ENCODE measurements at regions not wholly inside any gene's neighbourhood (a gene's known extent, or its start where the extent isn't known, plus 50 kb on each side); places are given as distances from the start of the nearest gene placed in this dataset.

GRCh38 chr9:19527663-19528062, 118.9 kb downstream of the ACER2 start:
- no peak overlapping the region for H3K27ac ChIP-seq (ENCODE audit: low read depth, low read length)
- no peaks in the 10 kb centered on the region for H3K27me3 ChIP-seq (ENCODE audit: control insufficient read depth, insufficient read depth, low read length, poor library complexity, severe bottlenecking)
- H3K36me3 ChIP-seq (ENCODE audit: control insufficient read depth, insufficient read depth, low read length): no peaks in the 10 kb centered on the region
- H3K4me1 Mint-ChIP-seq: no peaks in the 10 kb centered on the region
- H3K9me3 ChIP-seq (ENCODE audit: control insufficient read depth, low read length): no peaks in the 10 kb centered on the region
- no peak for TF ChIP-seq CTCF (conservative IDR thresholded peaks at IDR 0.05)
- 82 to 89% methylated on average over 3 of the region's 3 CpGs for WGBS, 2 experiments (ENCODE audit: insufficient coverage in 1 of 2, insufficient read length in 1 of 2)
- no peaks in the 10 kb centered on the region for H3K4me1 ChIP-seq (ENCODE audit: control insufficient read depth, insufficient read depth, low read length)
- no peak overlapping the region for H3K9ac ChIP-seq (ENCODE audit: extremely low read depth, low read length, poor library complexity, severe bottlenecking)
- no peak overlapping the region for H3K27ac Mint-ChIP-seq
- no peak overlapping the region for H3K4me3 Mint-ChIP-seq
- no peaks in the 10 kb centered on the region for H3K9me3 Mint-ChIP-seq
- DNase-seq: no peak
- no peaks in the 10 kb centered on the region for H3K27me3 Mint-ChIP-seq (ENCODE audit: insufficient read depth)
- no peaks in the 10 kb centered on the region for H3K36me3 Mint-ChIP-seq (ENCODE audit: low read depth)
- H3K4me3 ChIP-seq (ENCODE audit: low read length): no peak overlapping the region

GRCh38 chr9:19522558-19522957, 113.7 kb downstream of the ACER2 start:
- H3K4me1 ChIP-seq (ENCODE audit: control insufficient read depth, insufficient read depth, low read length): no peaks in the 10 kb centered on the region
- no peaks in the 10 kb centered on the region for H3K36me3 ChIP-seq (ENCODE audit: control insufficient read depth, insufficient read depth, low read length)
- no peaks in the 10 kb centered on the region for H3K27me3 ChIP-seq (ENCODE audit: control insufficient read depth, insufficient read depth, low read length, poor library complexity, severe bottlenecking)
- H3K4me3 Mint-ChIP-seq: no peak overlapping the region
- 83 to 88% methylated on average over 1 to 2 of the region's 2 CpGs for WGBS, 2 experiments (ENCODE audit: insufficient coverage in 1 of 2, insufficient read length in 1 of 2)
- H3K27ac Mint-ChIP-seq: no peak overlapping the region
- H3K9me3 Mint-ChIP-seq: no peaks in the 10 kb centered on the region
- no peaks in the 10 kb centered on the region for H3K36me3 Mint-ChIP-seq (ENCODE audit: low read depth)
- no peaks in the 10 kb centered on the region for H3K9me3 ChIP-seq (ENCODE audit: control insufficient read depth, low read length)
- H3K27ac ChIP-seq (ENCODE audit: low read depth, low read length): no peak overlapping the region
- DNase-seq: no peak
- H3K4me1 Mint-ChIP-seq: no peaks in the 10 kb centered on the region
- H3K4me3 ChIP-seq (ENCODE audit: low read length): no peak overlapping the region
- no peaks in the 10 kb centered on the region for H3K27me3 Mint-ChIP-seq (ENCODE audit: insufficient read depth)
- no peak overlapping the region for H3K9ac ChIP-seq (ENCODE audit: extremely low read depth, low read length, poor library complexity, severe bottlenecking)
- no peak for TF ChIP-seq CTCF (conservative IDR thresholded peaks at IDR 0.05)

- no peak for DNase-seq
- peak; percentile 60 for TF ChIP-seq CTCF (conservative IDR thresholded peaks at IDR 0.05)
- Histone ChIP-seq H3K4me3 (ENCODE audit: low read length) (no peak overlapping the region), H3K9me3 (ENCODE audit: control insufficient read depth, low read length) (no peaks in the 10 kb centered on the region), H3K36me3 (ENCODE audit: control insufficient read depth, insufficient read depth, low read length) (no peaks in the 10 kb centered on the region), H3K9ac (ENCODE audit: extremely low read depth, low read length, poor library complexity, severe bottlenecking) (no peak overlapping the region), H3K4me1 (ENCODE audit: control insufficient read depth, insufficient read depth, low read length) (no peaks in the 10 kb centered on the region), H3K27me3 (ENCODE audit: control insufficient read depth, insufficient read depth, low read length, poor library complexity, severe bottlenecking) (no peaks in the 10 kb centered on the region), H3K27ac (ENCODE audit: low read depth, low read length) (no peak overlapping the region)
- Mint-ChIP-seq H3K4me1 (no peaks in the 10 kb centered on the region), H3K27me3 (ENCODE audit: insufficient read depth) (no peaks in the 10 kb centered on the region), H3K9me3 (no peaks in the 10 kb centered on the region), H3K36me3 (ENCODE audit: low read depth) (no peaks in the 10 kb centered on the region), H3K4me3 (no peak overlapping the region), H3K27ac (no peak overlapping the region)
- 93% methylated on average over 2 of the region's 2 CpGs; no CpG with 5 or more reads in 1 of the 2 experiments for WGBS, 2 experiments (ENCODE audit: insufficient coverage in 1 of 2, insufficient read length in 1 of 2)
Measured at GRCh38 chr9:19521205-19521604, 112.4 kb downstream of the ACER2 start.

All from endodermal cell (in vitro differentiated cells).